Activated gamma-delta T cell treated with Interleukin-2 at 50 U/mL for 16 hours (primary cell): ENCODE measurements at regions not wholly inside any gene's neighbourhood (a gene's known extent, or its start where the extent isn't known, plus 50 kb on each side); places are given as distances from the start of the nearest gene placed in this dataset.

Experiments
- DNase-seq: peaks from one replicate; pipeline ENCODE4 v3.0.0-alpha.2; 2020

DNA sequence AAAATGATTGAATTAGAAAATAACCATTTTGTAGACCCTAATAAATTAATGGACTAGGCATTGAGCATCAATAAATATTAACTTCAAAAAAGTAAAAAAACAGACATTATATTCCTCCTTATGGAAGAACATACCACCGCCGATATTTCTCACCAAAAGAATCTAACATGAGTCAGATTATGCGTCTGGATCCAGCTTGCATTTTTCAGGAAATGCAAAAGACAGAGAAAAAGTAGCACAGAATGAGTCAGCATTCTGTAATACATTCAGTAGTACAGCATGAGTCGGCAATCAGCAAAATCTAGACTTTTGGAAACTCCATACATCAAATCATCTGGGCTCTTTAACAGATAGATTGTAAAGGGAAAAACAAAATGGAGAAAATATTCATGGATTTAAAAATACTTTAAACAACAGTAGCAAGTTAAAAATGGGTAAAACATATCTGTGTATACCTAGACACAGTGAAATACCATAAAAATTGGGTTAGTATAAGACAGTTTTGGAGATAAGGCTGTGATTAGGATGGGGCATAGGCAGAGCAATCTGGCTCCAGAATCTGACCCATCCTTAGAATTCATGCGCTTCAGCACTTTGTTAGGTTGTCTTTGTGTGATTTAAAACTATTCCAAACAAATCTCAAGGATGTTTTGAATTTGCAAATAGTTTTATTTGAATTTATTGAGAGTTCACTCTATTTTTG is 633.0 kb upstream of the FAM241A start:
- DNase-seq: no peak

DNA sequence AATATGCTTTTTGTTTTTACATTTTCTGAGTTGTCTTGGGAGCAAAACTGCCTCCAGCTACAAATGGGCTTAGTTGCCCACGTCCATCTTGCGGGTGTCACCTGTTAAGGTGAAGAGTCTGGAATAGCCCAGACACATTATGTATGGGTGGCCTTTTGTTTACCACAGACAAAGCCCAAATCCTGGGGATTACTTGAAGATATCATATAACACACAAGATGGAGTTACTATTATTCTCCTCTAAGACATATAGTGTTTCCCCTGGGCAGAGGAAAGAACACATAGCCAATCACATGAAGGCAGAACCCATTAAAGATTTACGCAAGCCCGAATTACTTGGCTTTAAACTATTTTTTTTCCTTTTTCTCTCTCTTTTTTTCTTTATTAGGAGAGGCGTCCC is 625.6 kb upstream of the FAM241A start:
- DNase-seq: no peak

DNA sequence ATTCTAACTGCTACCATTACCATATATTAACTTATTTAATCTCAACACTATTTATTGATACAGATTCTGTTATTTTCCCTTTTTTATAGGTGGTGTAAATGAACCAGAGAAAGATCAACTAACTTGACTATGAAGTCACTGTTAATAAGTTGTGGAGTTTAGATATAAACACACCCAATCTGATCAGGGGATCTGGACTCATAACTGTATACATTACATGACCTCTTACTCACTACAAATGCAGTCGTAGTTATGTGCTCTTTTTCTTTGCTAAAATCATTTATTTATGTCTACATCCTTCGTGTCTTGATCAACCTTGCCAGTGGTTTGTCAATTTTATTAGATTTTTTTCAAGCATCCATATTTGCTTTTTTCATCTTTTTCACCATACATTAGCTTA is 614.8 kb upstream of the FAM241A start:
- no peak for DNase-seq

DNA sequence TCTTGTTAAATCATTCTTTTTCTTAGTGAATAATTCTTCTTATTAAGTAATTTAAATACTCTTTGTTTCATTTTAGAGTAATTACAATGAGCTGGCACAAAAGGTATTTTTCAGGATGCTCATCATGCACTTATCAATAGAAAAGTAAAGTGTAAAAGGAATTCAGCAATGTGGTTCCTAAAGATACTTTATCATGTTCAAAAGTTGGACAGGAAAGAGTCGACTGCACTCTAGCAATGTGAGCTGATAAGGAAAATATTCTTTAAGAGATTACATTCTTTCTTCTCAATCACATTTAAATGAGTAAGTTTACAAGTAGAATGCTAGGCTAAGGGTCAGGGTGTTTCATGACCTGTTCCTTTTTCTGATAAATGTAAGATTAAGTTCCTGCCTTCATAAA is 609.5 kb upstream of the FAM241A start:
- no peak for DNase-seq

DNA sequence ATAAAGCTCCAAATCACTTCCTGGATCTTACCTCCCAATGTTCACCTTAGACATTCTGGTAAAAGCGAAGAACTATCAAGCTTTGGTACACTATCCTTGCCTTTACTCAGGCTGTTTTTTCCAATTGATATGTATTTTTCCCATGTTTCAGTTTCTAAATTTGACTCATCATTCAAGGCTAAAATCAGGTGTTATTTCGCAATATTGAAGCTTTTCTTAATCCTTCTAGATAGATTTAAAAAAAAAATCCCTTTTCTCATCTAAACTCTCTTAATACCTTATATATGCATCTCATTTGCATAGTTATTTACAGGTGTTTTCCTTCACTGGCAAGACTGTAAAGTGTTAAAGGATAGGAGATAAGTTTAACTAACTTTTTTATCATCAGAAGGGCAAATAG is 608.1 kb upstream of the FAM241A start:
- DNase-seq: no peak

DNA sequence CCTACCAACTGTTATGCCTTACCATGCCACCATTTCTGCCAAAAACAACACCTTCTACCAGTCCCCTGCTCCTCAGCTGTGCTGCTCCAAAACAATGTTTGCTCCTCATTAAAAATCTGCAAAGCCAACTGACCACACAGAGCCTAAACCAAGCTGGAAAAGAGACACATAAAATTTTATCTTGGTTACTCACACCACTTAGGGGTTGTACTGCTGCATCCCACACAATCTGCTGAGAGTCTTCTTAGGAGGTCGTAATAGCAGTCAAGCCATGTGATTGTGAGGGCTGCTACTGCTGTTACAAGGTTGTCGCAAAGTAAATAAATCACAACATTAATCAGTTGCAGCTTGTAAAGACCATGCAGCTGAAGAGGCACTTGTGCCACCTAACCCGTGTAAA is 607.4 kb upstream of the FAM241A start:
- no peak for DNase-seq

DNA sequence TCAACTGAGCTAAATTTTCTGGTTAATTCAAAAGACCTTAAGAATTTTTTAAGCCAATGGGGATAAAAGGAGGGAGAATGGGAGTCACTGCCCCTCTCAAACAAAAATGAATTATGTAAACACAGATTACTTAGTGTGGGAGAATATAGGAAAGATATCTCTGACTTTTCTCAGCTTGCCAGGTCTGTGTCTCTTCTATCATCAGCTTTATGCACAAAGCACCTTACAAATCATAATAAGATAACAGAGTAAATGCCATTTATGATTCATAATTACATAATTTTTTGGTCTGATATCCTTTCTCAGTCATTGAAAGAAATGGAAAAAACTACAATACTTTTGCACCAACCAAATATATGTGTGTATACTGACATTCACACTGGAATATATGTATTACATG is 604.6 kb upstream of the FAM241A start:
- no peak for DNase-seq

DNA sequence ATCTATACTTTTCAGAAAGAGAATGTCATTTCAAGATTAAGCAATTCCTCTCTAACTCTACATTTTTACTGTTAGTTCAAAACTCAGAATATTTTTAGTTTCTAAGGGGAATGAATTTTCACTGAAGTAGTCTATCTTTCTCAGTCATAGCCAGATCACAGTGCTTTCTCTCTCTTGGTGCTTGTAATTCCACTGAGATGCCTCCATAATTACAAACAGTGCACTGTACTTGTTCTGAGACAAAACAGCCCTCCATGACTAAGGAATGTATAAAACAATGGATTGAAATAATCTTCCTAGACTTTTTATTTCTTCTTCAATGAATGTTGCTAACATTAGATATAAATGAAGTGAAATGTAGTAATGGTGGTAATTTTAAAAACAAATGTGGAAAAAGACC is 603.2 kb upstream of the FAM241A start:
- DNase-seq: no peak

DNA sequence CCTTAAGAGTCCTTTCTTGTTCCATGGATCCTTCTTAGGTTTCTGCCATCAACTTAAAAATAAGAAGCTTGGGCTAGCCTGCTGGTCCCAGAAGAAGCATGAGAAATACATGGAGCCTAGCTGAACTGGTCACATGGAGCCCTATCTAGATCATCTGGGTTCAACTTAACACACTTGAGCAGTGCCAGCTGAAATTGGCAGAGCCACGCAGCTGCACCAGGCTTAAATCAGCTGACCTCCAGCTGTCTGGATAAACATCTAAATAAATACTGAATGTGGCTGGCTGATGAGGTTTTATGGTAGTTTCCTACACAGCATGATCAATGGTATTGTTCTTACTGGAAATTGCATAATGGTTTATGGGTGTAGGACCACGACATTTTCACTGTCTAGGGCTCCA is 598.4 kb upstream of the FAM241A start:
- DNase-seq: no peak

DNA sequence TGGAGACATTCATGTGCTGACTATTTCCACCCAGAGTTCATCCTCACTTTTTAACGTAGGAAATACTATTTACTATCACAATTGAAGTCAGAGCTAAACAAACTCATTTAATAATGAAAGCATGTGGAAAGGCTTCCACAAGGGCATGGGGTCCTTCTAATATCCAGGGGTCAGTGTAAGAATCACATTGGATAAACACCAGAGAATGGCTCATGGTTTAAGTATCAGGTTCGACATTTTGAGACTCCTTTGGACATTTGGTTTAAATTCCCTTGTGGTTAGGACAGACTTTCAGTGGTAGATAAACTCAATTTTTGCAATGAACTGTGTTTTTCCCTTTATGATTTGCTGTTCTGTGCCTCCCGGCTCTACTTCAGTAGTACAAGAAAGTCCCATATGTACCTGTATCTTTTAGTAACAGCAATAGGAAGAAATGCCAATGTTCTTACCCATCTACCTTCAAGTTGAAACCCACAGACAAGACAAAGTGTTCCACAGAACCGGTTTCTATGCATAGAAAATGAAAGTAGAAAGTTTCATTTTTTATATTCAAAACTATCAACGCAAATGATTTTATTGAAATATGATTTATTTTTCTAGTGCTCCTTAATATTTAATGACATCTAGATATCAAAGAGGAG is 589.0 kb upstream of the FAM241A start:
- DNase-seq: no peak

DNA sequence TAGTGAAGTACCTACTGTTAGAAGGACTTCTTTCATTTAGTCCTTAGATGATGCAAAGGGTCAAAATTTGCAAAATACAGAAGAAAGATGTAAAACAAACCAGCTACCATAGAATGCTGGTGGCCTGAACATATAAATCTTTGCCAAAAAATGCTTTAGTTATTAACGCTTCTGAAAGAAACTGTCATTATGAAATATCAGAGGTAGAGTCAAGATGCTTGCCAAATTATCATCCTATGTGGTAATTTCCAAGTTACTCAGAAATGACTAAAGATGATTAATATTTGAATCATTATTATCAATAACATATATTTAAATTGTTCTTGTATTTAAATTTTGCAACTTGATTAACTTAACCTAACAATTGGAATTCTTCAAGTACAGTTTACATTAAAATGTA is 588.4 kb upstream of the FAM241A start:
- DNase-seq: no peak

DNA sequence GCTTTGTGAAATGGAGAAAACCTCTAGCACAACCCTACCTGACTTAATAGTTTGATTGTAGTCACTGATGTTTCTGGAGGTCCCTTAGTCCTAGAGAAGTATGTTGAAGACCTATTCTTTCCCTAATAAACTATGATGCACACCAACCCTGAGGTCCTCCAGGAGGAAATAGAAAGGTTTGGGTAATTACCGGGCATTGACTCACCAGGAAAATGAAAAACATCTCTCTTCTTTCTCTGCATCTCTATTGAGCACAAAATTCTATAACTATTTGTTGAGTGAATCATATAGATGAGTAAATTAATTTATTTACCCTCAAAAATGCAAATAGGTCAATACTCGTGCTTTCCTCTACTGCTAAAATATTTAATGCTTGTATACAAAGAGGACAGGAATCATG is 582.4 kb upstream of the FAM241A start:
- no peak for DNase-seq

DNA sequence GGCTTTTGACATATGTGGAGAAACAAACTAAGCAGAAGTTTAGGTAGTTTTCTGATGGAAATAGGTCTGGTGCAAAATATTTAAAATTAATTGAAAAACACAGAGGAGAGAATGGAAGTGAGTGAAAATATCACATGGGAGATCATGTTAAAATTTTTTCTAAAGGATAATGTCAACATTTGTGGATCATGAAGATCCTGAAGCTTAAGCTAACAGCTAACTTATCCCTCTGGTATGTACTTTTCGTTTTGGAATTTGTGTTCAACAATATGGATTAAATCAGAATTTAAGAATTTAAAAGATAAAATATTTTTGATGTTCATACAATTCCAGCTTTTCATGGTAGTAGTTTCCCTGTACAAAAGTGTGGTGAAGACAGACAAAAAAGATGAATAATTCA is 572.8 kb upstream of the FAM241A start:
- DNase-seq: no peak

DNA sequence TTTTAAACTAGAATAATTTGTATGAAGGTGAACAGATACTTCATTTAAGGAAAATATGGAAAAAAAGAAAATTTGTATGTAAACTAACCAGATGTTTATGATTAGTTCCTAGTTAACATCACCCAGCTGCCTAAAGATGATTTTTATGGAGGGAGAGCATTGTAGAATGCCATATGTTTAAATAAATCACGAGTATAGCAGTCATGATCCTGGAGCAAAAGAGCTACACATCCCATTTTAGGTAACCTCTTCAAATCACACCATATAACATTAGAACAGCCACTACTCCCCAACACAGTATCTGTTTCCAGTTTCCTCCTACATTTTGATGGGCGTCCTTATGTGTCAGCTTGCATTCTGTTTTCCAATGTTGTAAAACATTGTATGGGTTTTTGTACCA is 571.9 kb upstream of the FAM241A start:
- DNase-seq: no peak

DNA sequence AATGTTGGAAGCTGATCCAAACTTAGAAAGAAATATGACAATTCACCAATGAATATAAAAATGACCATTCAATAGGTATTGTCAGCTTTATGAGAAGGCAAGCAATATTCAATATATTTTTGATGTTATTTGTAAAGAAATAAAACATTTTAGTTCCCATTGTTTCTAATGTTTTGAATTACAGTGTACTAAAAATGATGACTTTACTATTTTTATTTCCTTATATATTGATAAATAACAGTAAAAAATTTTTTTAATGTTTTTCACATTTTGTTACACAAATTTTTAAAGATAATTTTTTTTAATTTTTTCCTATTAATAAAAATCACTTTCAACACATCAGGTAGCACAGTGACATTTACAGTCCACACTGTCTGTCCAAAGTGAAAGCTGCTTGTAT is 565.5 kb upstream of the FAM241A start:
- no peak for DNase-seq

DNA sequence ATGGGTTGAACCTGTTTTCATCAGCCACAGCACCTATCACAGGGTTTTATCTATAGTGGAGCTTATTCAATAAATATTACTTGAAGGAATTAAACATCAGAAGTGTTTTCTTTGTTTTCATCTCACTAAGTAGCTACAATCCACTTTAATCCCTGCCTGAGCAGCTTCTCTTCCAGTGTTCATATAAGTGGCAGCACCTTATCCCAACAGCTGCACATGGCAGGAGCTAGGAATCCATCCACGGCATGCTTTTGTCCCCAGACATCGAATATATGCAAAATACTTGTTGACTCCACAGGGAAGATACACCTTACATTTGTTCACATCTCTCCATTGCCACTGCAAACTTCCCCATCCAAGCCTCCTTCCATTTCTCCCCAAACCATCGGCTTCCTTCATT is 549.8 kb upstream of the FAM241A start:
- no peak for DNase-seq

DNA sequence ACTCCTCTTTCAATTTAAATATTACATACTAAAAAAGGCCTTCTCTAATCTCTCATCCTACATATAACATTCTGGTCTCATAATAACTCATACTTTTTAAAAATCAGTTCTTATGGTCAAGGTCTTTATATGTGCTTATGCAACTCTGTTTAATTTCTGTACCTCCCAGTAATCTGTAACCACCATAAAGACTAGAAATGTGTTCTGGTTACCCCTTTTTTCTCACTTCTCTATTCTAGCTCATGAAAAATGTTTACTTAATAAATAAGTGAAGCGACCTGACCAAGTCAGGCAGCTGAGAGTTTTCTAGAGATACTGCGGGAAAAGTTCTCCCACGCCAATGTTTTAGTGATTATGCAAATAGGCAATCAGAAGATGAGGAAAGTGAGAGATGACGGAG is 548.8 kb upstream of the FAM241A start:
- DNase-seq: no peak

DNA sequence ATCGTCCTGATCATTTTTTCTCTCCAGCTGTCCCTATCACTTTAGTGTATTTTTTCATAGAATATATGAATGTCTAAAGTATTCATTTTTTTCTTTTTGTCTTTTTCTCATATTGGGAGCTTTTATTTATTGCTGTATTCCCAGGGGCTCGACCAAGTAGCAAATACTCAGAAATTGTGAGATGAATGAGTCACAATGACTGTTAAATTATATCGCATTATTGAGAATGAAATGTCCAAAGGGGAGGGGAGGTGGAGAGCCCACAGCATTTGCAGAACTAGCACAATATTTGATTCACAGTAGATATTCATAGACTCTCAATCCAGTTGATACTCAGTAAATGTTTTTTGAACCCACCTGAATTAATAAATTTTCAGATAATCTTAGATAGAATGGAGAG is 543.6 kb upstream of the FAM241A start:
- no peak for DNase-seq

DNA sequence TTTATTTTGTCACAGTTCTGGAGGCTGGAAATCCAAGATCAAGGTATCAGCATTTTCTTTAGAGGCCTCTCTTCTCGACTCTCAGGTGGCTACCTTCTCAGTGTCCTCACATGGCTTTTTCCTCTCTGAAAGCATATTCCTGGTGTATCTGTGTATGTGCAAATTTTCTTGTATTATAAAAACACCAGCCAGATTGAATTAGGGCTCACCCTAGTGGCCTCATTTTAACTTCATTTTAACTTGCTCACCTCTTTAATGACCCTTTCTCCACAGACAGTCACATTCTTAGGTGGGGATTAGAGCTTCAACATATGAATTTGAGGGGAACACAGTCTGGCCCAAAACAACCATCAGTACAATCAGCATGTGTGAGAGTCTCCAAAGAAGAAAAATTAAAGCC is 542.4 kb upstream of the FAM241A start:
- no peak for DNase-seq

DNA sequence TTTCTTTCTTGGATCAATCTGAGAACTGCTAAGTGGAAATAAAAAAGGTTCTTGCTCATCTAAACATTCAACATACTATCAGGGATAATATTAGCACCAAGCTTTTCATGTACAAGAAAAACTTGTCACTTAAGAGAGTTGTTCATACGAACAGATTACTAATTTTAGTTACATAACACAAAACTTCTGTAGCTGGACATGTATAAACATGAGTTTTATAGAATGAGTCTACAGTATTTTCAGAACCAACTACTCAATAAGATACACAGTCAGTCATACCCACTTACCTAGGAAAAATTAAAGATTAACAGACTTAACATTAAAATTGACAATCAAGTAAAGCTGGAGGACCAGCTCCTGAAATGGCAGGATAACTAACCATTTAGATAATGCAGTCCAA is 540.1 kb upstream of the FAM241A start:
- no peak for DNase-seq

DNA sequence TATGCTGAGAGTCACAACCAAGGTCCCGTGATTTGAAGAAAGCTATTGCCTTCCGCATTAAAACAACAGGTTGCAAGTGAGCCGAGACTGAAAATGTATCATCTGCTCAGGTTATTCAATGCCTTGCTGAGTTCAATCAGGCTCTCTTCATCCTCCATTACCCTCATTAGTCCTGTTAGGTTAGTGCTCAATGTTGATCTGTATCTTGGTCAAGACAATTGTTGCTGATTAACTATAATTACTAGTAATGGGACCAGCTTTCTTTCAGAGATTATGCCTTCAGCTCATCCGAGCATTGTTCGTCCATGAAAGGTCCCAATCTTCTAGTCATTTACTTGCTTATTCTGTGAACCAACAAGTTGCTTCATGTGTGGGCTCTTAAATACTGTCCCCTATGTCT is 534.6 kb upstream of the FAM241A start:
- DNase-seq: no peak

DNA sequence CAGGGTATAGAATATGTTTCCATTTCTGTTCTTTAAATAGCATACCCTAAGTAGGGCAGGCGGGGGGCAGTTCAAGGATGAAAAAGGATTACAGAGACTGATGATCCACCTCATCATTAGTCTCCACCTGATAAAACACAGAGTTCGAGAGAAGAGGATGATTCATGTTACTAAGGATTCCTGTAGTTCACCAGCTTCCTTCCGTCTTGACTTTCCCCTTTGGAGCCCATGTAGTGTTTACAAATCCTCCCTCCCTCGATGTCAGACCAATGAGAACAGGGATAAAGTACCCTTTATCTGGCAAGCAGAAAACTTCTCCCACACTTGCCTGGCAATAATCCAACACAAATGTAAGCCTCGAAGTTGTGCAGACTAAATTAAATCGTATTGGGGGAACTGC is 526.3 kb upstream of the FAM241A start:
- no peak for DNase-seq

DNA sequence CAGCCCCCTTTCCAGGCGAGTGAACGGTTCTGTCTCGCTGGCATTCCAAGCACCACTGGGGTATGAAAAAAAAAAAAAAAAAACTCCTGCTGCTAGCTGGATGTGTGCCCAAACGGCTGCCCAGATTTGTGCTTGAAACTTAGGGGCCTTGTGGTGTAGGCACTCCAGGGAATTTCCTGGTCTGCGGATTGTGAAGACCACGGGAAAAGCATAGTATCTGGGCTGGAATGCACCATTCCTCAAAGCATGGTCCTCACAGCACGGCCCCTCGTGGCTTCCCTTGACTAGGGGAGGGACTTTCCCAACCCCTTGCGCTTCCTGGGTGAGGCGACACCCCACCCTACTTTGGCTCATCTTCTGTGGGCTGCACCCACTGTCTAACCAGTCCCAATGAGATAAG is 516.8 kb upstream of the FAM241A start:
- no peak for DNase-seq

DNA sequence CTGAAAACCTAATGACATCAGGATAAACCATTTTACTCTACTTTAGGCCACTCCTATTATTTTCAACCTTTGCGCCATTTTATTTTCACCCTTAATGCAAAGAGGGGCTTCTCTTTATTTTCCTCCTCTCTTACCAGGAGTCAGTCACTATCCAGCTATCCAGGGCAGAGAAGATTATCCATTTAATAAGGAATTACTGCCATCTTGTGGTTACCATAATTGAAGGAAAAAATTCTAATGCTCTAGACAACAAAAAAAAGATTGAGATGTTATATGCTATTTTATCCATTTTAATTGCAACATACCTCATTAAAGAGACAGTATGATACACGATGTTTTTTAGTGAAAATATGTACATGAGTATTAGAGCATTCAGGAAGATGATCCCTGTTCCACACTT is 514.5 kb upstream of the FAM241A start:
- no peak for DNase-seq
